HFFc6 (cell line): ENCODE measurements at regions not wholly inside any gene's neighbourhood (a gene's known extent, or its start where the extent isn't known, plus 50 kb on each side); places are given as distances from the start of the nearest gene placed in this dataset.

Experiments used
- DNase-seq: peaks from one replicate; pipeline ENCODE4 v3.0.0-alpha.2; 2018
- H3K27ac Mint-ChIP-seq: 2 replicates; pipeline ENCODE4 v1.8.0; 2020; ENCODE audit warnings: mild to moderate bottlenecking, mixed read lengths
- H3K27me3 Mint-ChIP-seq: 2 replicates; pipeline ENCODE4 v1.8.0; 2021; ENCODE audit warnings: mild to moderate bottlenecking, moderate library complexity, mixed read lengths; ENCODE audit not compliant: insufficient read depth
- H3K36me3 Mint-ChIP-seq: 2 replicates; pipeline ENCODE4 v1.8.0; 2021; ENCODE audit warnings: low read depth, mixed read lengths
- H3K4me1 Mint-ChIP-seq: 2 replicates; pipeline ENCODE4 v1.8.0; 2020; ENCODE audit warnings: low read depth, mixed read lengths
- H3K4me3 Mint-ChIP-seq: 2 replicates; pipeline ENCODE4 v1.8.0; 2020; ENCODE audit warnings: mild to moderate bottlenecking, moderate library complexity, mixed read lengths
- H3K9me3 Mint-ChIP-seq: 2 replicates; pipeline ENCODE4 v1.8.0; 2020; ENCODE audit warnings: mild to moderate bottlenecking, mixed read lengths
- CTCF ChIP-seq: fragments of 200-600 bp; sonication (generic); IDR thresholded peaks from 2 replicates; pipeline ENCODE4 v1.5.0; 2021; ENCODE audit warnings: antibody characterized with exemption, mild to moderate bottlenecking

DNA sequence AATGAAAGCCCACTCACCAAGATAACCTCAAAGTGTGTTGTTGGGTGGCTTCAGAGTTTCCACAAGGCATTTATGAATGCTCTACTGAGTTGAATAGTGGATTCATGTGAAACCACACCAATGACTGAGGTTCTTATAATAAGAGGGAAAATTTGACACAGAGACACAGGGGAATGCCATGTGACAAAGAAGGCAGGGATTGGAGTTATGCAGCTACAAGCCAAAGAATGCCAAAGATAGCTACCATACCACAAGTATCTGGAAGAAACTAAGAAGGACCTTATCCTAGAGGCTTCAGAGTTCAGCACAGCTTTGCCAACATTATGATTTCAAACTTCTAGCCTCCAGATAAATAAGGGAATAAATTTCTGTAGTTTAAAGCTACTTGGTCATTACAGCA is 68.0 kb upstream of the PCDH15 start:
- H3K4me3 Mint-ChIP-seq = no peak overlapping the region
- DNase-seq = no peak
- peaks cover 47% of the 10 kb centered on the region for H3K9me3 Mint-ChIP-seq
- no peak for TF ChIP-seq CTCF
- H3K4me1 Mint-ChIP-seq = no peaks in the 10 kb centered on the region
- no peaks in the 10 kb centered on the region for H3K36me3 Mint-ChIP-seq
- no peak overlapping the region for H3K27ac Mint-ChIP-seq
- H3K27me3 Mint-ChIP-seq = no peaks in the 10 kb centered on the region

GRCh38 chr10:54866666-54867065 is 65.6 kb upstream of the PCDH15 start:
- Mint-ChIP-seq H3K27ac (no peak overlapping the region), H3K4me3 (no peak overlapping the region), H3K27me3 (no peaks in the 10 kb centered on the region), H3K36me3 (no peaks in the 10 kb centered on the region), H3K9me3 (peaks cover 43% of the 10 kb centered on the region), H3K4me1 (no peaks in the 10 kb centered on the region)
- DNase-seq = no peak
- no peak for TF ChIP-seq CTCF

DNA sequence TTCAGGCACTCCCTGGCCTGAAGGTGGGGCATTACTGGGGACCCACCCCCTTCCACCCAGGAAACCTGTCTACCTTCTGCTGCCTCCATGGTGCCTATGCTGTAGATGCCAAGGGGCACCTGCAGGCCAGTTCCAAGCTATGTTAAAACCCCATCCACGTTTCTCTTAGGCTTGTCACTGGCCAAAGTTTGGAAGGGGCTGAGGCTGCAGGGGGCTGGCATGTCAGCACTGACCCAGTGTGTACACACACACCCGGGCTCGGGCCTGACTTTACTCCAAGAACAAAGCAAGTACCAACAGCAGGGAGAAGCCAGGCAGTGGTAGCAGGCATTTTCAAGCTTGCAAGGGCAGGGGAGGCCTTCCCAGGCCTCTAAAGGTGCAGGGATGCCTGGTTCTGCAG is 53.8 kb upstream of the PCDH15 start:
- Mint-ChIP-seq H3K27ac (no peak overlapping the region), H3K36me3 (no peaks in the 10 kb centered on the region), H3K4me3 (no peak overlapping the region), H3K9me3 (peaks cover 20% of the 10 kb centered on the region), H3K27me3 (no peaks in the 10 kb centered on the region), H3K4me1 (no peaks in the 10 kb centered on the region)
- TF ChIP-seq CTCF = no peak
- DNase-seq = no peak

DNA sequence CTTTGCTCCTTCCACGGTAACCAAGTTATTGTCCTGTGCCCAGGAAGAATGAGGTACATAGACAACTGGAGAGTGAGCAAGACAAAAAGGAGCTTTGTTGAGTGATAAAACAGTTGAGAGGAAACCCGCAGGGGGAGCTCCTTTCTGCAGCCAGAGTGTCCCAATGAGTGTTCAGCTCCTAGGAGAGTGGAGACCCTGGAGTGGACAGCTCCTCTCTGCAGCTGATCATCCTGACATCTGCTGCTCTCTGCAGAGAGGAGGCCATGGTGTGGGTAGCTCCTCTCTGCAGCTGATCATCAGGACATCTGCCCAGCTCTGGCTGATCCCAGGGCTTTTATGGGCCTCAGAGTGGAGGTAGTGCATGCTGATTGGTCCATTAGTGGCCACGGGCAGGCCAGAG is 53.4 kb upstream of the PCDH15 start:
- H3K9me3 Mint-ChIP-seq = peaks cover 17% of the 10 kb centered on the region
- no peaks in the 10 kb centered on the region for H3K4me1 Mint-ChIP-seq
- no peak for DNase-seq
- no peak overlapping the region for H3K4me3 Mint-ChIP-seq
- no peak overlapping the region for H3K27ac Mint-ChIP-seq
- no peaks in the 10 kb centered on the region for H3K27me3 Mint-ChIP-seq
- TF ChIP-seq CTCF = no peak
- H3K36me3 Mint-ChIP-seq = no peaks in the 10 kb centered on the region

DNA sequence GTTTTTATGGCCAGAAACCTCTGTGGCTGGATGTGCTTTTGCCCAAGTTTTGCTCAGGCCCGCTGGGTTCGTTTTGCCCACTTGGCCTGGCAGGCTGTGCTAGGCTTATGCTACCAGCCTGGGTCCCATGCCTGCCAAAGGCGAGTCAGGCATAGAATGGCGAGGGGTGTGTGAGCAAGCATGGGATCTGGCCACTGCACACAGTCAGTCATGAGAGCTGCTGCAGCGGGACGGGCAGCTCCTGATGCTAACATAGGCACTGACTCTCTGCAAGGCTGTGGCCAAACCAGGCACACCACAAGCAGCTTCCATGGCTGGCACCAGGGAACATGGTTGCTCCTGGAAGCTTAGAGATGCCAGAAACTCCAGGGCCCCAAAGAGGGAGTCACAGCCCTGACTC is 52.9 kb upstream of the PCDH15 start:
- no peak for DNase-seq
- H3K36me3 Mint-ChIP-seq = no peaks in the 10 kb centered on the region
- H3K4me3 Mint-ChIP-seq = no peak overlapping the region
- no peaks in the 10 kb centered on the region for H3K4me1 Mint-ChIP-seq
- H3K27ac Mint-ChIP-seq = no peak overlapping the region
- peaks cover 17% of the 10 kb centered on the region; the same call in 1 of the 2 replicates for H3K9me3 Mint-ChIP-seq
- no peaks in the 10 kb centered on the region for H3K27me3 Mint-ChIP-seq
- TF ChIP-seq CTCF = no peak
